Osteocyte (in vitro differentiated cells): ENCODE measurements at regions not wholly inside any gene's neighbourhood (a gene's known extent, or its start where the extent isn't known, plus 50 kb on each side); places are given as distances from the start of the nearest gene placed in this dataset.

Experiments used
- DNase-seq: peaks from one replicate; pipeline ENCODE4 v3.0.0; 2021; ENCODE audit warnings: mixed read lengths; ENCODE audit not compliant: unreplicated experiment; ENCODE audit errors: extremely low spot score
- H3K27ac Mint-ChIP-seq: one replicate; pipeline ENCODE4 v1.8.0; 2021; ENCODE audit warnings: mild to moderate bottlenecking, mixed read lengths; ENCODE audit not compliant: unreplicated experiment
- H3K27me3 Mint-ChIP-seq: one replicate; pipeline ENCODE4 v1.8.0; 2021; ENCODE audit warnings: mixed read lengths; ENCODE audit not compliant: unreplicated experiment
- H3K36me3 Mint-ChIP-seq: one replicate; pipeline ENCODE4 v1.8.0; 2021; ENCODE audit warnings: mixed read lengths; ENCODE audit not compliant: unreplicated experiment
- H3K4me1 Mint-ChIP-seq: one replicate; pipeline ENCODE4 v1.8.0; 2021; ENCODE audit warnings: mixed read lengths; ENCODE audit not compliant: unreplicated experiment
- H3K4me3 Mint-ChIP-seq: one replicate; pipeline ENCODE4 v1.8.0; 2021; ENCODE audit warnings: mild to moderate bottlenecking, moderate library complexity, mixed read lengths; ENCODE audit not compliant: unreplicated experiment
- H3K9me3 Mint-ChIP-seq: one replicate; pipeline ENCODE4 v1.8.0; 2021; ENCODE audit warnings: mixed read lengths; ENCODE audit not compliant: unreplicated experiment
- CTCF ChIP-seq: fragments of 200-600 bp; sonication (generic); IDR thresholded peaks from 2 replicates; pipeline ENCODE4 v1.5.0; 2021; ENCODE audit warnings: antibody characterized with exemption, mild to moderate bottlenecking, moderate library complexity

DNA sequence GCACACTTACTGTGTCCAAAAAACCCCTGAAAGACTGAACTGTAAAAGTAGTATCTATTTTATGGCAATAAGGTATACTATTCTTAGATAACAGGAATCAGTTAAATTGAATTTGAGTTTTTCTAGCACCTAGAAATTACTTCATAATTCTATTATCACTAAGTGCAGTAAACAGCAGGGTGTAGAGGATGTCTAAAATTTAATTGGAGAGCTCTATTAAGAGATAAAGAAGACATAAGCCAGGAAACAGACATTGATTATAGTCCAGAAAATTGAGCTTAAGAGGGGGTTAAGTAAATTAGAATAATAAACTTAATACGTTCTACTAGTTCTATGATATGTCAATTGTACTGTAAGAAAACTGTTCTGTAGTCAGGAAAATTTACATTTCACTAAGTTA is 403.5 kb upstream of the CBLB start:
- Mint-ChIP-seq H3K4me3 (no peak overlapping the region), H3K27ac (no peak overlapping the region), H3K9me3 (no peaks in the 10 kb centered on the region), H3K27me3 (no peaks in the 10 kb centered on the region), H3K36me3 (no peaks in the 10 kb centered on the region), H3K4me1 (no peaks in the 10 kb centered on the region)
- no peak for TF ChIP-seq CTCF
- DNase-seq = no peak

DNA sequence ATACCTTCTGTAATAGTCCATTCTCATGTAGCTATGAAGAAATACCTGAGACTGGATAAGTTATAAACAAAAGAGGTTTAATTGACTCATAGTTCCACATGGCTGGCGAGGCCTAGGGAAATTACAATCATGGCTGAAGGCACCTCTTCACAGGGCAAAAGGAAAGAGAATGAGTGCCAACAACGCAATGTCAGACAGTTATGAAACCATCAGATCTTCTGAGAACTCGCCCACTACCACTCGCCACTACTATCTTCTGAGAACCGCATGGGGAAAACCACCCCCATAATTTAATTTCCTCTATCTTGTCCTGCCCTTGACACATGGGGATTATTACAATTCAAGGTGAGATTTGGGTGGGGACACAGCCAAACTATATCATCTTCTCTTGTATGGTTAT is 406.8 kb upstream of the CBLB start:
- Mint-ChIP-seq H3K36me3 (no peaks in the 10 kb centered on the region), H3K9me3 (peaks cover 4% of the 10 kb centered on the region)

GRCh38 chr3:106276151-106276550 is 407.3 kb upstream of the CBLB start:
- H3K27ac Mint-ChIP-seq = no peak overlapping the region
- TF ChIP-seq CTCF = no peak
- H3K9me3 Mint-ChIP-seq = peaks cover 4% of the 10 kb centered on the region
- DNase-seq = no peak
- no peaks in the 10 kb centered on the region for H3K36me3 Mint-ChIP-seq
- peaks cover 1% of the 10 kb centered on the region for H3K4me1 Mint-ChIP-seq
- no peaks in the 10 kb centered on the region for H3K27me3 Mint-ChIP-seq
- no peak overlapping the region for H3K4me3 Mint-ChIP-seq

More for the DNA sequence above, 406.8 kb upstream of the CBLB start:
- DNase-seq = no peak
- Mint-ChIP-seq H3K4me3 (no peak overlapping the region), H3K27ac (no peak overlapping the region), H3K4me1 (no peaks in the 10 kb centered on the region), H3K27me3 (no peaks in the 10 kb centered on the region)
- TF ChIP-seq CTCF = no peak

GRCh38 chr3:106276755-106277612 is 408.2 kb upstream of the CBLB start:
- Mint-ChIP-seq H3K9me3 (peaks cover 4% of the 10 kb centered on the region), H3K27ac (no peak overlapping the region), H3K4me1 (peaks cover 4% of the 10 kb centered on the region), H3K27me3 (no peaks in the 10 kb centered on the region), H3K36me3 (no peaks in the 10 kb centered on the region), H3K4me3 (no peak overlapping the region)
- TF ChIP-seq CTCF = no peak
- no peak for DNase-seq

- peaks cover 4% of the 10 kb centered on the region for H3K4me1 Mint-ChIP-seq
- H3K9me3 Mint-ChIP-seq = peaks cover 4% of the 10 kb centered on the region
- H3K36me3 Mint-ChIP-seq = no peaks in the 10 kb centered on the region
- no peak overlapping the region for H3K4me3 Mint-ChIP-seq
- no peak overlapping the region for H3K27ac Mint-ChIP-seq
- DNase-seq = no peak
- TF ChIP-seq CTCF = no peak
- H3K27me3 Mint-ChIP-seq = no peaks in the 10 kb centered on the region
These were observed 408.9 kb upstream of the CBLB start for GRCh38 chr3:106277731-106278130.
